ENCODE measurements at regions not wholly inside any gene's neighbourhood (a gene's known extent, or its start where the extent isn't known, plus 50 kb on each side); places are given as distances from the start of the nearest gene placed in this dataset.
"Not testable (repeated sequence)": the region's sequence is repeated elsewhere in the genome, so short reads cannot be mapped to it uniquely, and the experiment has no call there.

GRCh38 chr18:1026930-1027329, 122.3 kb downstream of the ADCYAP1 start:
- Histone ChIP-seq H3K4me3 (no peak overlapping the region), H3K27me3 (no peaks in the 10 kb centered on the region), H3K4me1 (no peaks in the 10 kb centered on the region), H3K27ac (no peak overlapping the region), H3K9me3 (no peaks in the 10 kb centered on the region), H3K36me3 (no peaks in the 10 kb centered on the region)
- intact Hi-C loops (cut with DNase I): no loop called here
- WGBS (ENCODE audit: insufficient coverage, low coverage, low lambda C conversion rate, missing lambda C conversion rate): 44% methylated on average over 1 of the region's 1 CpG
- TF ChIP-seq CTCF (IDR thresholded peaks at IDR 0.05): no peak
- no peak for TF ChIP-seq POLR2A (IDR thresholded peaks at IDR 0.05)
- no peak for ATAC-seq
- no peak for DNase-seq

GRCh38 chr18:1033092-1033491, 128.4 kb downstream of the ADCYAP1 start:
- DNase-seq; H3K27me3 ChIP-seq; H3K9me3 ChIP-seq; H3K4me1 ChIP-seq; H3K4me3 ChIP-seq; ATAC-seq; H3K27ac ChIP-seq; H3K36me3 ChIP-seq; intact Hi-C loops (cut with DNase I): not testable (repeated sequence)
- WGBS (ENCODE audit: insufficient coverage, low coverage, low lambda C conversion rate, missing lambda C conversion rate): 59% methylated on average over 3 of the region's 3 CpGs

DNA sequence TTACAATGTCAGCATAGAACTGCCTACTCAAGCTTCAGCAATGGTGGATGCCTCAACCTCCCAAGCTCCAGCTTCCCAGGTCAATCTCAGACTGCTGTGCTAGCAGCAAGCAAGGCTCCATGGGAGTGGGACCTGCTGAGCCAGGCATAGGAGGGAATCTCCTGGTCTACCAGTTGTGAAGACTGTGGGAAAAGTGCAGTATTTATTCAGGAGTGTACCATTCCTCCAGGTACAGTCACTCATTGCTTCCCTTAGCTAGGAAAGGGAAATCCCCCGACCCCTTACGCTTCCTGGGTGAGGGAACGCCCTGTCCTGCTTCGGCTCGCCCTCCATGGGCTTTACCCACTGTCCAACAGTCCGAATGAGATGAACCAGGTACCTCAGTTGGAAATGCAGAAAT, 130.3 kb downstream of the ADCYAP1 start:
- no peaks in the 10 kb centered on the region for H3K4me1 ChIP-seq
- DNase-seq: no peak
- intact Hi-C loops (cut with DNase I): no loop called here
- H3K9me3 ChIP-seq: no peaks in the 10 kb centered on the region
- H3K4me3 ChIP-seq: no peak overlapping the region
- ATAC-seq: no peak
- TF ChIP-seq CTCF (IDR thresholded peaks at IDR 0.05) (no peak), POLR2A (IDR thresholded peaks at IDR 0.05) (no peak)
- no peaks in the 10 kb centered on the region for H3K36me3 ChIP-seq
- 73% methylated on average over 5 of the region's 6 CpGs for WGBS (ENCODE audit: insufficient coverage, low coverage, low lambda C conversion rate, missing lambda C conversion rate)
- H3K27ac ChIP-seq: no peak overlapping the region
- no peaks in the 10 kb centered on the region for H3K27me3 ChIP-seq

- no peak for TF ChIP-seq CTCF (IDR thresholded peaks at IDR 0.05)
- TF ChIP-seq POLR2A (IDR thresholded peaks at IDR 0.05): no peak
- H3K4me1 ChIP-seq: no peaks in the 10 kb centered on the region
- intact Hi-C loops (cut with DNase I): no loop called here
- H3K27ac ChIP-seq: no peak overlapping the region
- no peak overlapping the region for H3K4me3 ChIP-seq
- H3K36me3 ChIP-seq: no peaks in the 10 kb centered on the region
- DNase-seq (no peak), ATAC-seq (no peak)
- H3K27me3 ChIP-seq: no peaks in the 10 kb centered on the region
- 26% methylated on average over 3 of the region's 3 CpGs for WGBS (ENCODE audit: insufficient coverage, low coverage, low lambda C conversion rate, missing lambda C conversion rate)
- H3K9me3 ChIP-seq: no peaks in the 10 kb centered on the region
Measured at GRCh38 chr18:1036926-1037325, 132.3 kb downstream of the ADCYAP1 start.

- TF ChIP-seq POLR2A (IDR thresholded peaks at IDR 0.05) (no peak), CTCF (IDR thresholded peaks at IDR 0.05) (no peak)
- 27% methylated on average over 2 of the region's 2 CpGs for WGBS (ENCODE audit: insufficient coverage, low coverage, low lambda C conversion rate, missing lambda C conversion rate)
Measured at GRCh38 chr18:1037776-1038175, 133.1 kb downstream of the ADCYAP1 start.

More at GRCh38 chr18:1037776-1038175, 133.1 kb downstream of the ADCYAP1 start:
- Histone ChIP-seq H3K9me3 (no peaks in the 10 kb centered on the region), H3K27me3 (no peaks in the 10 kb centered on the region), H3K27ac (no peak overlapping the region), H3K4me3 (no peak overlapping the region), H3K36me3 (no peaks in the 10 kb centered on the region), H3K4me1 (no peaks in the 10 kb centered on the region)
- no peak for ATAC-seq
- no peak for DNase-seq
- intact Hi-C loops (cut with DNase I): no loop called here

Measured in right lobe of liver (tissue), 6 donors.